ENCODE measurements at regions not wholly inside any gene's neighbourhood (a gene's known extent, or its start where the extent isn't known, plus 50 kb on each side); places are given as distances from the start of the nearest gene placed in this dataset.

DNA sequence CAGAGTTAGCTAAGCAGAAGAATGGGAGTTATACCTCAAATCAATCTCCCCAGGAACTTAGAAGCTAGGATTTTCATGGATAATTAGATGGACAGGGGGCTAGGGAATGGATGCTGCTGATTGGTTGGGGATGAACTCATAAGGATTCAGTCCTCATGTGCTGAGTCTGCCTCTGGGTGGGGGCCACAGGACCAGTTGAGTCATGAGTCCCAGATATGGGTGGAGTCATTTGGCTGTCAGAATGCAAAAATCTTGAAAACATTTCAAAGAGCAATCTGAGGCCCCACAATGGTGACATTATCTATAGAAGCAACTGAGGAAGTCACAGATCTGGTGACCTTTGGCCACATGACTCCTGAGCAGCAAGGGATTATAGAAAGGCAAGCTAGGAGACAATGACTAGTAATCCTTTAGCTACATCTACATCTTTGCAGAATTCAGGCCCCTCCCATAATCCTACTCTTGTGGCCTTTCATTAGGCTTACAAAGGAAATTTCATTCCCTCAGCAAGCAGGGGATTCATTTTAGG is 82.6 kb upstream of the CCL2 start:
- H3K4me1 ChIP-seq (ENCODE audit: control insufficient read depth, insufficient read depth, low read length), result no peaks in the 10 kb centered on the region
- DNase-seq (ENCODE audit: low read depth in 4 of 6, low spot score in 6 of 6), result no peak
- no peak overlapping the region for H3K27ac ChIP-seq (ENCODE audit: low read depth, low read length)
- H3K4me3 ChIP-seq (ENCODE audit: low read depth, low read length), result no peak overlapping the region
- H3K27me3 ChIP-seq (ENCODE audit: control insufficient read depth, insufficient read depth, low read length), result no peaks in the 10 kb centered on the region
- H3K9me3 ChIP-seq (ENCODE audit: control insufficient read depth, insufficient read depth, low read length), result no peaks in the 10 kb centered on the region
- H3K36me3 ChIP-seq (ENCODE audit: control insufficient read depth, insufficient read depth, low read length), result no peaks in the 10 kb centered on the region

DNA sequence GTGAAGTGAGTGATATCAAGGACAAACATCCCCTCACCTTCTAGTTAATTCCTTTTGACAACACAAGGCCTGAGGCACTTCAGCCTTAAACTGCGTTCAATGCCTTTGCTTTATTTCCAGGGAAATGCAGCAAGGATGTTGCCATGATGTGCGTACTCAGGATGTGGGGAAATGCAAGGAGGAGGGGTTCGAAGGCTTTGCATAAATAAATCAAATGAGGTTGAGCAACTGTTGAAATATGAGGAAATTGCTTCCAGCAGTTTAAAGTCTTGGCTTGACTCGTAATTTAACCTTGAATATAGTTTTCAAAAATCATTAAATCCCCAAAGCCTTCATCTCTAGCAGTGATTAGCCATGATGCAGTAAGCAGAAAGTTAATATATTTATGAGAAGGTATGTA is 81.8 kb upstream of the CCL2 start:
- no peak for DNase-seq (ENCODE audit: low read depth in 4 of 6, low spot score in 6 of 6)
- H3K27ac ChIP-seq (ENCODE audit: low read depth, low read length), result no peak overlapping the region
- no peaks in the 10 kb centered on the region for H3K9me3 ChIP-seq (ENCODE audit: control insufficient read depth, insufficient read depth, low read length)
- 93% methylated on average over 2 of the region's 4 CpGs for WGBS (ENCODE audit: insufficient coverage)
- no peaks in the 10 kb centered on the region for H3K27me3 ChIP-seq (ENCODE audit: control insufficient read depth, insufficient read depth, low read length)
- no peak overlapping the region for H3K4me3 ChIP-seq (ENCODE audit: low read depth, low read length)
- H3K36me3 ChIP-seq (ENCODE audit: control insufficient read depth, insufficient read depth, low read length), result no peaks in the 10 kb centered on the region
- no peaks in the 10 kb centered on the region for H3K4me1 ChIP-seq (ENCODE audit: control insufficient read depth, insufficient read depth, low read length)

DNA sequence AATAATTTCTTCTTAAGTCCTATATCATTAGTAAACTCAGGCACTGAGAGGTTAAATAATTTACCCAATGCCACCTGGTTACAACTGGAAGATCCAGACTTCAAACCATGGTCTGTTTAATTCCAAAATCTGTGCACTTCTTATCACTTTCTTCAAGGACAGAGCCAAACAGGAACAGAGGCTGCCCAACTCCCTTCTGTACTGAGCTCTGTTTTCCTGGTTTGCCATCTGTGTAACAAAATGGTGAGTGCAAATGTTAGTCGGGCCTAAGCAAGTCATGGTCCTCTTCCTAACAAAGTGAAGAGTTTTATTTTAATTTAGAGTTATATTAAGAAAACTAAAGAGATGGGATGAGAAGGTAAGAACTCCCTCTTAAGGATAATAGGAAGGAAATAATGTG is 80.6 kb upstream of the CCL2 start:
- no peaks in the 10 kb centered on the region for H3K9me3 ChIP-seq (ENCODE audit: control insufficient read depth, insufficient read depth, low read length)
- H3K4me3 ChIP-seq (ENCODE audit: low read depth, low read length), result no peak overlapping the region
- WGBS (ENCODE audit: insufficient coverage), result no CpG with 5 or more reads among the region's 1 CpG
- no peaks in the 10 kb centered on the region for H3K4me1 ChIP-seq (ENCODE audit: control insufficient read depth, insufficient read depth, low read length)
- H3K27me3 ChIP-seq (ENCODE audit: control insufficient read depth, insufficient read depth, low read length), result no peaks in the 10 kb centered on the region
- no peak overlapping the region for H3K27ac ChIP-seq (ENCODE audit: low read depth, low read length)
- H3K36me3 ChIP-seq (ENCODE audit: control insufficient read depth, insufficient read depth, low read length), result no peaks in the 10 kb centered on the region
- DNase-seq (ENCODE audit: low read depth in 4 of 6, low spot score in 6 of 6), result peak in 1 of 6 donors; percentile 59

GRCh38 chr17:34176440-34176839 is 78.6 kb upstream of the CCL2 start:
- Histone ChIP-seq H3K4me3 (ENCODE audit: low read depth, low read length) (no peak overlapping the region), H3K27ac (ENCODE audit: low read depth, low read length) (no peak overlapping the region), H3K4me1 (ENCODE audit: control insufficient read depth, insufficient read depth, low read length) (no peaks in the 10 kb centered on the region), H3K27me3 (ENCODE audit: control insufficient read depth, insufficient read depth, low read length) (no peaks in the 10 kb centered on the region), H3K36me3 (ENCODE audit: control insufficient read depth, insufficient read depth, low read length) (no peaks in the 10 kb centered on the region), H3K9me3 (ENCODE audit: control insufficient read depth, insufficient read depth, low read length) (no peaks in the 10 kb centered on the region)
- WGBS (ENCODE audit: insufficient coverage), result 57% methylated on average over 1 of the region's 2 CpGs
- peak in 1 of 6 donors; percentile 36 for DNase-seq (ENCODE audit: low read depth in 4 of 6, low spot score in 6 of 6)

DNA sequence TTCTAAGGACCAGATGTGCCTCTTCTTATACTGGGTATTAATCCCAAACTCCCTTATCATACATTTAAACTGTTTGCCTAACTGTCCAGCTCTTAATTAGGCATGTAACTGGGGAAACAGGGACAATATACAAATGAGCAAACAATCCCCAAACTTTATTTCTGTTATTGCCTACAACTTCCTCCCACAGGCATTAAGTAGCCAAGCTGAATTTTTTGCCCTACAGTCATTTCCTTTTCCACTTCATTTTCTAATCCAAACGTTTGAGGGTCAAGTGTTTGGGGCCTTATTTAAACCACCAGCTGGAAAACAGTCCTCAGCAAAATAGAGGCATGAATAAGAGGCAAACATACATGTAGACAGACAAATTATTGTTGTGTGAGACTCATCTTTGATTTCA is 77.4 kb upstream of the CCL2 start:
- H3K4me1 ChIP-seq (ENCODE audit: control insufficient read depth, insufficient read depth, low read length), result no peaks in the 10 kb centered on the region
- H3K4me3 ChIP-seq (ENCODE audit: low read depth, low read length), result no peak overlapping the region
- H3K27me3 ChIP-seq (ENCODE audit: control insufficient read depth, insufficient read depth, low read length), result no peaks in the 10 kb centered on the region
- no peaks in the 10 kb centered on the region for H3K36me3 ChIP-seq (ENCODE audit: control insufficient read depth, insufficient read depth, low read length)
- H3K27ac ChIP-seq (ENCODE audit: low read depth, low read length), result no peak overlapping the region
- no peak for DNase-seq (ENCODE audit: low read depth in 4 of 6, low spot score in 6 of 6)
- no CpG with 5 or more reads among the region's 1 CpG for WGBS (ENCODE audit: insufficient coverage)
- no peaks in the 10 kb centered on the region for H3K9me3 ChIP-seq (ENCODE audit: control insufficient read depth, insufficient read depth, low read length)

DNA sequence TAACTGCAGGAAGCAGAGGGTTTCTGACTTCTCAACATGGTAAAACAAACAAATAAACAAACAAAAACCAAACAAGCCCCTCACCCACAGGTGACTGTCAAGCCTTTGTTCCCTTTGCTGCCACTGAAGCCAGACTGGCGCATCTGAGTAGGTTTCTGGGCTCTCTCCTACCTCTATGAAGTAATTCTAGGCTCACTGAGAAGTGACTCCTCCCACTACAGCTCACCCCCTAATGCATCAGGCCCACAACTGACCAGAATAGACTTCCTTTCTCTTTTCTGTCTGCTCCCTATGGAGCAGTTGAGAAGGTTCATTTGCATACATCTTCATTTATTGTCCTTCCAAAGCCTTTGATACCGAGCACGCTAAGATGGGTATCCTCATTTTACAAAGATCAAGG is 77.0 kb upstream of the CCL2 start:
- Histone ChIP-seq H3K27me3 (ENCODE audit: control insufficient read depth, insufficient read depth, low read length) (no peaks in the 10 kb centered on the region), H3K9me3 (ENCODE audit: control insufficient read depth, insufficient read depth, low read length) (no peaks in the 10 kb centered on the region), H3K4me3 (ENCODE audit: low read depth, low read length) (no peak overlapping the region), H3K4me1 (ENCODE audit: control insufficient read depth, insufficient read depth, low read length) (no peaks in the 10 kb centered on the region), H3K27ac (ENCODE audit: low read depth, low read length) (no peak overlapping the region), H3K36me3 (ENCODE audit: control insufficient read depth, insufficient read depth, low read length) (no peaks in the 10 kb centered on the region)
- WGBS (ENCODE audit: insufficient coverage), result 50% methylated on average over 1 of the region's 3 CpGs
- DNase-seq (ENCODE audit: low read depth in 4 of 6, low spot score in 6 of 6), result no peak

- H3K27ac ChIP-seq (ENCODE audit: low read depth, low read length), result no peak overlapping the region
Measured at GRCh38 chr17:34182036-34182803, 72.9 kb upstream of the CCL2 start.

GRCh38 chr17:34195987-34196386 is 59.1 kb upstream of the CCL2 start:
- no peaks in the 10 kb centered on the region for H3K36me3 ChIP-seq (ENCODE audit: control insufficient read depth, insufficient read depth, low read length)
- no peak for DNase-seq (ENCODE audit: low read depth in 4 of 6, low spot score in 6 of 6)
- 94% methylated on average over 3 of the region's 3 CpGs for WGBS (ENCODE audit: insufficient coverage)

More at GRCh38 chr17:34182036-34182803, 72.9 kb upstream of the CCL2 start:
- H3K4me3 ChIP-seq (ENCODE audit: low read depth, low read length), result no peak overlapping the region
- peak in 2 of 6 donors; percentile 31 to 44 for DNase-seq (ENCODE audit: low read depth in 4 of 6, low spot score in 6 of 6)
- no peaks in the 10 kb centered on the region for H3K9me3 ChIP-seq (ENCODE audit: control insufficient read depth, insufficient read depth, low read length)
- WGBS (ENCODE audit: insufficient coverage), result 85% methylated on average over 3 of the region's 6 CpGs
- no peaks in the 10 kb centered on the region for H3K4me1 ChIP-seq (ENCODE audit: control insufficient read depth, insufficient read depth, low read length)
- H3K27me3 ChIP-seq (ENCODE audit: control insufficient read depth, insufficient read depth, low read length), result no peaks in the 10 kb centered on the region
- H3K36me3 ChIP-seq (ENCODE audit: control insufficient read depth, insufficient read depth, low read length), result no peaks in the 10 kb centered on the region

GRCh38 chr17:34198519-34198918 is 56.6 kb upstream of the CCL2 start:
- H3K4me3 ChIP-seq (ENCODE audit: low read depth, low read length), result no peak overlapping the region
- peaks cover 5% of the 10 kb centered on the region for H3K9me3 ChIP-seq (ENCODE audit: control insufficient read depth, insufficient read depth, low read length)
- H3K27ac ChIP-seq (ENCODE audit: low read depth, low read length), result no peak overlapping the region
- no peak for DNase-seq (ENCODE audit: low read depth in 4 of 6, low spot score in 6 of 6)
- no peaks in the 10 kb centered on the region for H3K4me1 ChIP-seq (ENCODE audit: control insufficient read depth, insufficient read depth, low read length)
- H3K36me3 ChIP-seq (ENCODE audit: control insufficient read depth, insufficient read depth, low read length), result no peaks in the 10 kb centered on the region
- no CpG with 5 or more reads among the region's 1 CpG for whole genome bisulfite sequencing (ENCODE audit: insufficient coverage)
- peaks cover 4% of the 10 kb centered on the region for H3K27me3 ChIP-seq (ENCODE audit: control insufficient read depth, insufficient read depth, low read length)

More at GRCh38 chr17:34195987-34196386, 59.1 kb upstream of the CCL2 start:
- no peaks in the 10 kb centered on the region for H3K4me1 ChIP-seq (ENCODE audit: control insufficient read depth, insufficient read depth, low read length)
- peaks cover 4% of the 10 kb centered on the region for H3K27me3 ChIP-seq (ENCODE audit: control insufficient read depth, insufficient read depth, low read length)
- H3K27ac ChIP-seq (ENCODE audit: low read depth, low read length), result no peak overlapping the region
- no peak overlapping the region for H3K4me3 ChIP-seq (ENCODE audit: low read depth, low read length)
- peaks cover 2% of the 10 kb centered on the region for H3K9me3 ChIP-seq (ENCODE audit: control insufficient read depth, insufficient read depth, low read length)

DNA sequence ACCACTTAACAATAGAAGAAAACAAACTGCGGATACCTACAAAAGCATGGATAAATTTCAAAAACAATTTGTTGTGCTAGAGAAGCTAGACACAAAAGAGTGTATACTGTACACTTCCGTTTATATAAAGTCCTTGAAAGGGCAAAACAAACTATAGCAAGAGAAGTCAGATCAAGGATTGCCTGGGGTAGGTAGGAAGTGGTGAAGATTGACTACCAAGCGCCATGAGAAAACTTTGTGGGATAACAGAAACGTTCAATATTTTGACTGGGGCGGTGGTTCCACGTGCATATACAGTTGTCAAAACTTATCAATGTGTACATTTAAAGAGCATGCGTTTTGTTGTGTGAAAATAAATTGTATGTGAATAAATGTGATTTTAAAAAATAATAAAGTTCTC is 55.6 kb upstream of the CCL2 start:
- Histone ChIP-seq H3K4me1 (ENCODE audit: control insufficient read depth, insufficient read depth, low read length) (no peaks in the 10 kb centered on the region), H3K27me3 (ENCODE audit: control insufficient read depth, insufficient read depth, low read length) (peaks cover 4% of the 10 kb centered on the region), H3K9me3 (ENCODE audit: control insufficient read depth, insufficient read depth, low read length) (peaks cover 5% of the 10 kb centered on the region), H3K4me3 (ENCODE audit: low read depth, low read length) (no peak overlapping the region), H3K36me3 (ENCODE audit: control insufficient read depth, insufficient read depth, low read length) (no peaks in the 10 kb centered on the region), H3K27ac (ENCODE audit: low read depth, low read length) (no peak overlapping the region)
- WGBS (ENCODE audit: insufficient coverage), result no CpG with 5 or more reads among the region's 7 CpGs
- no peak for DNase-seq (ENCODE audit: low read depth in 4 of 6, low spot score in 6 of 6)
